Neural cell (in vitro differentiated cells): ENCODE measurements at regions not wholly inside any gene's neighbourhood (a gene's known extent, or its start where the extent isn't known, plus 50 kb on each side); places are given as distances from the start of the nearest gene placed in this dataset.

Experiments
- H2AFZ ChIP-seq: fragments of 200-600, 300-800 bp; sonication (generic), shearing (Covaris generic); 2 replicates; pipeline ENCODE4 v1.6.0; 2014; ENCODE audit warnings: low read depth, mild to moderate bottlenecking, antibody characterized with exemption, low read length, moderate library complexity
- H3F3A ChIP-seq: fragments of 200-600 bp; shearing (Covaris generic); 2 replicates; pipeline ENCODE4 v1.6.1; 2016; ENCODE audit warnings: mild to moderate bottlenecking, moderate library complexity, mixed read lengths, antibody characterized with exemption, low read length; ENCODE audit not compliant: insufficient read depth, poor library complexity, severe bottlenecking
- H3K27ac ChIP-seq: fragments of 200-600, 300-800 bp; sonication (generic), shearing (Covaris generic); 2 replicates; pipeline ENCODE4 v1.5.1; 2014; ENCODE audit warnings: mild to moderate bottlenecking, low read length, moderate library complexity
- H3K27me3 ChIP-seq: fragments of 300-800, 200-600 bp; sonication (generic), shearing (Covaris generic); 2 replicates; pipeline ENCODE4 v1.6.0; 2014; ENCODE audit warnings: mild to moderate bottlenecking, low read depth, low read length, moderate library complexity; ENCODE audit not compliant: insufficient read depth
- H3K36me3 ChIP-seq: fragments of 300-800, 200-600 bp; sonication (generic), shearing (Covaris generic); 2 replicates; pipeline ENCODE4 v1.5.1; 2014; ENCODE audit warnings: mild to moderate bottlenecking, antibody characterized with exemption, low read length, moderate library complexity; ENCODE audit not compliant: insufficient read depth
- H3K4me2 ChIP-seq: fragments of 300-800, 200-600 bp; sonication (generic), shearing (Covaris generic); 2 replicates; pipeline ENCODE4 v1.6.0; 2014; ENCODE audit warnings: mild to moderate bottlenecking, low read length
- H3K4me3 ChIP-seq: fragments of 300-800, 200-600 bp; sonication (generic), shearing (Covaris generic); 2 replicates; pipeline ENCODE4 v1.5.1; 2014; ENCODE audit warnings: mild to moderate bottlenecking, low read length, moderate library complexity
- H3K79me2 ChIP-seq: fragments of 200-600 bp; shearing (Covaris generic); replicated peaks from 2 replicates; pipeline ENCODE4 v1.6.0; 2014; ENCODE audit warnings: mild to moderate bottlenecking, low read length, moderate library complexity; ENCODE audit not compliant: insufficient read depth
- H3K9ac ChIP-seq: fragments of 300-800, 200-600 bp; sonication (generic), shearing (Covaris generic); 2 replicates; pipeline ENCODE4 v1.6.1; 2016; ENCODE audit warnings: mild to moderate bottlenecking, low read length, mixed read lengths
- H3K9me2 ChIP-seq: fragments of 200-600 bp; shearing (Covaris generic); 2 replicates; pipeline ENCODE4 v1.6.1; 2016; ENCODE audit warnings: mild to moderate bottlenecking, low read length, mixed read lengths; ENCODE audit not compliant: insufficient read depth
- H3K9me3 ChIP-seq: fragments of 200-600, 300-800 bp; sonication (generic), shearing (Covaris generic); 2 replicates; pipeline ENCODE4 v1.6.1; 2016; ENCODE audit warnings: mild to moderate bottlenecking, mixed run types, low read length, moderate library complexity, mixed read lengths
- H4K20me1 ChIP-seq: fragments of 200-600 bp; shearing (Covaris generic); 2 replicates; pipeline ENCODE4 v1.6.1; 2016; ENCODE audit warnings: mild to moderate bottlenecking, mixed run types; ENCODE audit not compliant: insufficient read depth
- CTCF ChIP-seq: fragments of 450-650 bp; IDR thresholded peaks from 2 replicates; pipeline ENCODE4 v1.5.1; 2014; ENCODE audit warnings: antibody characterized with exemption, mild to moderate bottlenecking, moderate library complexity; ENCODE audit not compliant: poor library complexity, severe bottlenecking
- EP300 ChIP-seq: fragments of 450-650 bp; conservative IDR thresholded peaks from 2 replicates; pipeline ENCODE4 v1.6.1; 2014; ENCODE audit warnings: antibody characterized with exemption, mild to moderate bottlenecking, moderate library complexity; ENCODE audit not compliant: poor library complexity, severe bottlenecking
- EZH2 ChIP-seq: fragments of 200-600, 300-800 bp; shearing (Covaris generic), sonication (generic); IDR thresholded peaks from 2 replicates; pipeline ENCODE4 v1.6.1; 2014; ENCODE audit warnings: antibody characterized with exemption, low read length, borderline replicate concordance, mild to moderate bottlenecking; ENCODE audit not compliant: insufficient read depth, poor library complexity, severe bottlenecking
- MXI1 ChIP-seq: fragments of 450-650 bp; conservative IDR thresholded peaks from 2 replicates; pipeline ENCODE4 v1.6.1; 2014; ENCODE audit warnings: antibody characterized with exemption, mild to moderate bottlenecking; ENCODE audit not compliant: poor library complexity, severe bottlenecking
- POLR2AphosphoS5 ChIP-seq: IDR thresholded peaks from 2 replicates; pipeline ENCODE4 v1.6.1; 2012
- RAD21 ChIP-seq: fragments of 450-650 bp; conservative IDR thresholded peaks from 2 replicates; pipeline ENCODE4 v1.6.1; 2014; ENCODE audit warnings: antibody characterized with exemption, mild to moderate bottlenecking, moderate library complexity
- REST ChIP-seq: IDR thresholded peaks from 2 replicates; pipeline ENCODE4 v1.6.1; 2012; ENCODE audit warnings: borderline replicate concordance
- SMC3 ChIP-seq: fragments of 450-650 bp; conservative IDR thresholded peaks from 2 replicates; pipeline ENCODE4 v1.6.1; 2014; ENCODE audit warnings: antibody characterized with exemption, mild to moderate bottlenecking, moderate library complexity; ENCODE audit not compliant: poor library complexity
- TAF1 ChIP-seq: IDR thresholded peaks from 2 replicates; pipeline ENCODE4 v1.6.1; 2012; ENCODE audit warnings: low read depth

- H3K27me3 ChIP-seq = no peaks in the 10 kb centered on the region
- TF ChIP-seq EP300 (no peak), CTCF (no peak), TAF1 (no peak), SMC3 (no peak), MXI1 (no peak), POLR2AphosphoS5 (no peak), EZH2 (no peak), REST (no peak), RAD21 (no peak)
- H3F3A ChIP-seq = no peaks in the 10 kb centered on the region
These were observed 311.4 kb upstream of the SLITRK3 start for GRCh38 chr3:165507576-165507975.

GRCh38 chr3:165507060-165507459, 310.9 kb upstream of the SLITRK3 start:
- Histone ChIP-seq H4K20me1 (no peaks in the 10 kb centered on the region), H3K9ac (no peak overlapping the region), H3K4me3 (no peak overlapping the region), H3F3A (no peaks in the 10 kb centered on the region), H3K9me2 (no peaks in the 10 kb centered on the region), H3K27ac (no peak overlapping the region), H2AFZ (no peak overlapping the region), H3K9me3 (no peaks in the 10 kb centered on the region), H3K27me3 (no peaks in the 10 kb centered on the region), H3K36me3 (no peaks in the 10 kb centered on the region), H3K79me2 (no peaks in the 10 kb centered on the region), H3K4me2 (no peak overlapping the region)
- TF ChIP-seq EZH2 = no peak
- TF ChIP-seq POLR2AphosphoS5 = no peak
- no peak for TF ChIP-seq RAD21
- TF ChIP-seq SMC3 = no peak
- TF ChIP-seq CTCF = no peak
- TF ChIP-seq REST = no peak
- no peak for TF ChIP-seq EP300
- TF ChIP-seq TAF1 = no peak
- no peak for TF ChIP-seq MXI1

More at GRCh38 chr3:165507576-165507975, 311.4 kb upstream of the SLITRK3 start:
- Histone ChIP-seq H3K27ac (no peak overlapping the region), H3K79me2 (no peaks in the 10 kb centered on the region), H2AFZ (no peak overlapping the region), H3K9me3 (no peaks in the 10 kb centered on the region), H3K9ac (no peak overlapping the region), H3K36me3 (no peaks in the 10 kb centered on the region), H3K4me3 (no peak overlapping the region), H3K9me2 (no peaks in the 10 kb centered on the region), H3K4me2 (no peak overlapping the region), H4K20me1 (no peaks in the 10 kb centered on the region)
